Brain pericyte (primary cell): ENCODE measurements at regions not wholly inside any gene's neighbourhood (a gene's known extent, or its start where the extent isn't known, plus 50 kb on each side); places are given as distances from the start of the nearest gene placed in this dataset.
"Not testable (repeated sequence)": the region's sequence is repeated elsewhere in the genome, so short reads cannot be mapped to it uniquely, and the experiment has no call there.

ENCODE experiments used
- DNase-seq: peaks from one replicate; pipeline ENCODE4 v3.0.0-alpha.2; 2012; ENCODE audit warnings: low read depth, low spot score

DNA sequence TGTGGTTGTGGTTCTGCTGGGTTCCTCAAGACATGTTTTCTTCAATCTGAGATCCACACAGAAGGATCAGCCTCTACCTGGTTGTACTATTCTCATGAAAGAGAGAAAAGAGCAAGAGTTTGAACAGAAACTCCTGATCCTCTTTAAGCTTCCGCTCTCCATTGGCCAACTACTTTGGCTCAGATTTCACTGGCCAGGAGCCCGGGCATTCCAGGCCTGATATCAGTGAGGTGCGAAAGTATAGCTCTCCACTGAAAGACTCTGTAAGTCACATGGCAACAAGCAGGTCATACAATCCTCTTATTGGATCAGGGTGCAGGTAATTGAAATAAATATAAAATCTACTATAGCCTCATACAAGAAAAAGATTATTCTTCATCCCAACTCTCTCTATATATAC, 920.5 kb downstream of the TLE4 start:
- no peak for DNase-seq

- DNase-seq = no peak
These were observed 919.4 kb downstream of the TLE4 start for GRCh38 chr9:80491086-80491696.

DNA sequence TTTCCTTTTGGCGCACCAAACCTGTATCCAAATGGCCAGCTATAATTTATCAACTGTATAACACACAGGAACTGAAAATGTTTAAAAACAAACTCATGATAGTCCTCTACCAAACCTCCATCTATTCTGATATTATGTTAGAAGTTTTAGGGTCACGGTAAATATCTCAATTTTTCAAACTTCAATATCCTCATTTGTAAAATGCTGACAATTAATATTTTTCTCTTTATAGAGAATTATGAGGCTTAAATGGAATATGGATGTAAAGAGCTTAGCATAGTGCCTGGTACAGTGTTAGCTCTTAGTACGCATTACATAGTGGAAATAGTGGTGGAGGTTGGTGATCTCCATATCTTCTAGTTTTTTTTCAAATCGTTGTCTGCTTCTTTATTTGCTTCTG, 917.6 kb downstream of the TLE4 start:
- DNase-seq = no peak

- no peak for DNase-seq
These were observed 913.9 kb downstream of the TLE4 start for GRCh38 chr9:80485420-80486250.

DNA sequence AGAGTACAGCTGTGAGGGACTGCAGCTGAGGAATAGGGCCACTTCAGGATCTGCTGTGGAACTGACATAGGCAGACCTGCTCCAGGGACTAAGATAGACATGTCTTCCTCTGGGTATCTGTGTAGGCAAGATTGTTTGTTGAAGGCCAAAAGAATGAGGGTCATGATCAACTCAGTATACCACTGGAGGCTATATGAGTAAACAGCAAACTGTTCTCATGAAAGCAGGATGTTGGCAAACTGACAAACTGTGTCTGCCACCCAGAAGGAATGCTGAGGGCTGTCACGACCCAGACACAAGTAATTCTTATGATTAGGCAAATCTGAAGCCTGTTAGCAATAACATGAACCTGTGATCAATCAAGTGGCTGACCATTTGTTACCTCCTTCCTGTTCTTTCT, 910.5 kb downstream of the TLE4 start:
- DNase-seq = not testable (repeated sequence)

DNA sequence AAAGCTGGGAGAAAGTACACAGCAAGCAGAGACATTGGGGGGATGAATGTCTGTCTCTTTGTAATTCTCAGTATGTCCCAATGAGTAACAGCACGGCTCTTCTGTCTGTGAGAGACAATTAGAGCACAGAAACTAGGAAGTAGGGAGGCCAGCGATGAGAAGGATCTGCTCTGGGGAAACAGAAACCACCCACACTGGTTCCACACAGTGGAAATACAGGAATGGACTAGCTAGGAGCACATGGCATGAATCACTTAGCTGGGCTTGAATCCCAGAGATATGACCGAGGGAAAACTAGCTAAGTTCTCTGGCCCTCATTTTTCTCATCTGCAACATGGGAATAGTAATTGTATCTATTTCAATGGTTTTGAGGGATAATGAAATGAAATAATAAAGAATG, 895.9 kb downstream of the TLE4 start:
- no peak for DNase-seq

GRCh38 chr9:80465556-80465955, 893.8 kb downstream of the TLE4 start:
- DNase-seq = no peak

GRCh38 chr9:80449513-80449912, 877.7 kb downstream of the TLE4 start:
- no peak for DNase-seq

GRCh38 chr9:80448996-80449395, 877.2 kb downstream of the TLE4 start:
- no peak for DNase-seq

GRCh38 chr9:80447876-80448275, 876.1 kb downstream of the TLE4 start:
- DNase-seq = no peak

GRCh38 chr9:80440724-80441123, 869.0 kb downstream of the TLE4 start:
- no peak for DNase-seq

GRCh38 chr9:80437825-80438224, 866.1 kb downstream of the TLE4 start:
- DNase-seq = no peak

GRCh38 chr9:80437091-80437640, 865.4 kb downstream of the TLE4 start:
- DNase-seq = no peak

- DNase-seq = no peak
These were observed 863.8 kb downstream of the TLE4 start for GRCh38 chr9:80435591-80435990.

DNA sequence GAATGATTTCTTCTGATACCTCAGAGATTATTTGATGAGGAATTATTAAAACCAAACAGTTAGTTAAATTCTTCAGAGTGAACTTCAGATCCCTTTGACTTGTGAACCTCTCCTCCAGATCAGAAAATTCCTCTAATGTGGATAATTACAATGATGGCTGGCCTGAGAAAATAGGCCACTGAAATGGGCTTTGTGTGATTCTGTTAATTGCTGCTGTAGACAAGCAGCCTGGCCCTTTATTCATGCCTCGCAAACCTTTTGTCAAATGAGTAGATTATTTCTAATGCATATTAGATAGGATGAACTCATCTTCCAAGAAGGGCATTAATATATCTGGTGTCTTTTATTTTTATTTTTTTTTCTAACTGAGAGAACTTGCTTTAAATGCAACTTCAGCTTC, 855.2 kb downstream of the TLE4 start:
- DNase-seq = no peak

- no peak for DNase-seq
These were observed 845.5 kb downstream of the TLE4 start for GRCh38 chr9:80417211-80417773.

DNA sequence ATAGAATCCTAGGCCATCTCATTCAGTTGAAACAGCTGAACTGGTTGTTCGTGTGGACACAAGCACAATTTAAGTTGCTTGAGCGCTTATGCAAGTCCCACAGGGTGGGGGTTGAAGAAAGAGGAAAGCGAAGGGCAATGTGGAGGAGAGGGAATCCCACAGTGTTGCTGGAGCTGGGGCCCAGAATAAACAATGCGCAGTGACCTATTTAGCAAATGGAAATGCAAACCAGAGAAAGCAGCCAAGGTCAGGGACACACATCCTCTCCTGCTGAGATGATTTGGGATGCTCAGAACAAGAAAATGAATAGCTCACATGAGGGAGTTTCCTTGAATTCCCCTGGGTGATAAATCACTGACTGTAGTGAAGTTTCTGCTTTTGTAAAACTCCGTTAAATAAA, 838.3 kb downstream of the TLE4 start:
- DNase-seq = peak; percentile 99

DNA sequence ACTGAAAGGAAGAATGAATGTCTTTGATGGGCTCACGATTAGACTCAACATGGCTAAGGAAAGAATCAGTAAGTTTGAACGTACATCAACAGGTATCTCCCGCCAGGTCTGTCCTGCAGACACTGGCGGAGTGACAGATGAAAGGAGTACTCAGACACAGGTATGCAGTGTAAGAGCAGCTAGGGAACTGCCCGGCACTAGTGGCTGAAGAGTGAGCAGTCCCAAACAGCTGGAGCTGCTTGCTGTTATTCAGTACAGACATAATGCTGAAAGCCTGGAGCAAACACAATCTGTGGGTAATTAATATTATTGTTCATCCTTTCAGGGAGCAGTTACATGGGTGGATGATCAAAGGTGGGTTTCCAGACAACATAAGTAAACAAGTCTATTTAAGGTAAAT, 835.5 kb downstream of the TLE4 start:
- no peak for DNase-seq

DNA sequence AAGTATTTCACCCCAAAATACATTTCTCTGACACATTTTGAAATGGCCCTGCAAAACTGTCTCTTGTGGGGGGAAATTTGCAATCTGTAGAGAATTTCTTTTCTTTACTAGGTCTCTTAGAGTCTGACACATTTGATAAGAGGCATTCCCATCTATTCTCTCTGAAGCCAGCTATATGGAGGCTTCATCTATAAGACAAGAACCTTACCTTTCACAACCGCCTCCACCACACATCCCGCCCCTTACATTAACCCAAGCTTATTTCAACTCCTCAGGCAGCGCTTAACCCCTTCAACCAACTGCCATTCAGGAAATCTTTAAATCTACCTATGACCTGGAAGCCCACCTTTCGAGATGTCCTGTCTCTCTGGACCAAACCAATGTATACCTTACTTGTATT, 829.5 kb downstream of the TLE4 start:
- DNase-seq = no peak

DNA sequence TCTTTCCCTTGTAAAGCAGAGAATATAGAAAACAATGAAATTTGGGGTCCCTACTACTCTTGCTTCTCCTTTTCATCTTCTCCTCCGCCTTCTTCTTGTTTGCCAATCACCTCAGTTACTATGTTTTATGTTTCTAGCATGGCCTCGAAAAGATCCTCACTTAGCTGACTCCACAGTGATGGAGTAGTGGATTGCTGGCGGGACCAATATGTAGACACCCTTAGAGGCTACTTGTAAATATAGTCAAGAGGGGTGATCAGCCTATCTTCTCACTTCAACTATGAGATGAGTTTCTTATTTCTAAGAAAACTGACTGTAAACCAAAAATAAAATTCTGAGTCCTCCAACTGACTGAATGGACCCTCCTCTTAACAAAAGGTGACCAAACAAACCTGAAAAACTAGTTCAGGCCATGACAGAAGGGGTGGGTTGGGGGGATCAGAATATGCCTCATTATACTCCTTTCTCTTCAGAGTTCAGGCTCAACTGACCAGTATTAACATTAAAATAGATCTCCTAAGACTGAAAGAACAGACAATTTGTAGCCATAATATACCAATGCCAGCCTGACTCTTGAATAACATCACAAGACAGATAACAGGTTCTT, 829.0 kb downstream of the TLE4 start:
- DNase-seq = no peak

GRCh38 chr9:80399606-80400005, 827.8 kb downstream of the TLE4 start:
- DNase-seq = no peak

GRCh38 chr9:80387828-80388227, 816.1 kb downstream of the TLE4 start:
- no peak for DNase-seq
